ENCODE measurements at regions not wholly inside any gene's neighbourhood (a gene's known extent, or its start where the extent isn't known, plus 50 kb on each side); places are given as distances from the start of the nearest gene placed in this dataset.

DNA sequence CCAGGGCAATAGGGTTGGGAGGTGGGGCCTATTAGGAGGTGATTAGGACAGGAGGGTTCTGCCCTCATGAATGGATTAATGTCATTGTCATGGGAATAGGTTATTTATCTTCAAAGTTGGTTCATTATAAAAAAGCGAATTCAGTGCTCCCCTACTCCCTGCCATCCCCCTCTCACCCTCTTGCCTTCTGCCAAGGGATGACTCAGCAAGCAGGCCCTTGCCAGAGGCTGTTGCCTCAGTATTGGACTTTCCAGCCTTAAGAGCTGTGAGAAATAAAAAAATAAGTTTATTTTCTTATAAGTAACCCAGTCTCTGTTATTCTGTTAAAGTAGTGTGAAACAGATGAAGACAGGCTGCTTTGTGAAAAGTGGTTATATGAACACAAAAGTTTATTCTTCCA lies 381.1 kb upstream of the ZFP64 start:
- TF ChIP-seq JUNB (CRISPR knock-in tag; IDR thresholded peaks at IDR 0.05; ENCODE audit: borderline replicate concordance), result no peak
- TF ChIP-seq SOX6 (IDR thresholded peaks at IDR 0.05), result no peak
- no peak for TF ChIP-seq SOX6 (CRISPR knock-in tag; IDR thresholded peaks at IDR 0.05)
- TF ChIP-seq PCBP2 (optimal IDR thresholded peaks at IDR 0.05; ENCODE audit: low read depth, low read length, poor library complexity, severe bottlenecking), result no peak
